HEK293 (cell line): ENCODE measurements at regions not wholly inside any gene's neighbourhood (a gene's known extent, or its start where the extent isn't known, plus 50 kb on each side); places are given as distances from the start of the nearest gene placed in this dataset.
A peak's percentile ranks its signal among the peaks of the same experiment; 100 is the strongest.
"Not testable (repeated sequence)": the region's sequence is repeated elsewhere in the genome, so short reads cannot be mapped to it uniquely, and the experiment has no call there.

Experiments
- CTCF ChIA-PET: fragments of 350-600 bp; formaldehyde crosslinking; extraction: SDS; loops from one replicate; lab custom pipeline; 2021; ENCODE audit warnings: antibody characterized with exemption; lab: Yijun Ruan, JAX
- POLR2A ChIA-PET: fragments of 300-600 bp; formaldehyde crosslinking; extraction: SDS; loops from one replicate; lab custom pipeline; 2020; ENCODE audit warnings: antibody characterized with exemption, inconsistent platforms; lab: Yijun Ruan, JAX
- H3K27ac ChIP-seq: fragments of 200-500 bp; sonication (Bioruptor generic); 2 replicates; pipeline ENCODE4 v1.5.1; 2014; ENCODE audit warnings: low read depth, low read length, control low read depth, inconsistent platforms; ENCODE audit errors: extremely low read depth
- H3K36me3 ChIP-seq, 2 experiments: fragments of 200-500 bp in 1 of 2; sonication (Bioruptor generic) in 1 of 2; 1 replicate in 1 of 2; 2 replicates in 1 of 2; pipeline ENCODE4 v1.5.1; 2014 to 2017; ENCODE audit warnings: inconsistent platforms in 2 of 2, low read length in 2 of 2; ENCODE audit not compliant: control insufficient read depth in 2 of 2, insufficient read depth in 1 of 2
- H3K4me1 ChIP-seq: fragments of 200-500 bp; sonication (Bioruptor generic); 2 replicates; pipeline ENCODE4 v1.5.1; 2014; ENCODE audit warnings: mild to moderate bottlenecking, low read length, inconsistent platforms; ENCODE audit not compliant: control insufficient read depth, insufficient read depth
- H3K4me3 ChIP-seq: 2 replicates; pipeline ENCODE4 v1.5.1; 2011; ENCODE audit warnings: low read depth, mild to moderate bottlenecking, control low read depth, low read length, moderate library complexity
- H3K9me3 ChIP-seq: fragments of 200-500 bp; sonication (Bioruptor generic); 2 replicates; pipeline ENCODE4 v1.5.1; 2014; ENCODE audit warnings: low read depth, low read length, inconsistent platforms; ENCODE audit not compliant: control insufficient read depth, insufficient read depth
- SCRT1 ChIP-seq: fragments of 450-650 bp; formaldehyde crosslinking; IDR thresholded peaks from 2 replicates; pipeline ENCODE4 v1.5.1; 2016; ENCODE audit warnings: missing biosample characterization, missing genetic modification characterization, borderline replicate concordance
- ZNF146 ChIP-seq: fragments of 450-650 bp; formaldehyde crosslinking; IDR thresholded peaks from 2 replicates; pipeline ENCODE4 v1.5.1; 2016; ENCODE audit warnings: missing biosample characterization, missing genetic modification characterization
- ZNF23 ChIP-seq: fragments of 450-650 bp; formaldehyde crosslinking; IDR thresholded peaks from 2 replicates; pipeline ENCODE4 v1.5.1; 2016; ENCODE audit warnings: missing biosample characterization, missing genetic modification characterization, borderline replicate concordance
- ZNF324 ChIP-seq: fragments of 450-650 bp; formaldehyde crosslinking; IDR thresholded peaks from 2 replicates; pipeline ENCODE4 v1.5.1; 2016; ENCODE audit warnings: missing biosample characterization, missing genetic modification characterization
- ZNF398 ChIP-seq: fragments of 450-650 bp; formaldehyde crosslinking; IDR thresholded peaks from 2 replicates; pipeline ENCODE4 v1.5.1; 2017; ENCODE audit warnings: missing biosample characterization, missing genetic modification characterization
- ZNF600 ChIP-seq: fragments of 450-650 bp; formaldehyde crosslinking; IDR thresholded peaks from 2 replicates; pipeline ENCODE4 v1.5.1; 2016; ENCODE audit warnings: missing biosample characterization, missing genetic modification characterization
- ZNF626 ChIP-seq: fragments of 450-650 bp; sonication (Bioruptor Pico); formaldehyde crosslinking; IDR thresholded peaks from 2 replicates; pipeline ENCODE4 v1.5.1; 2018; ENCODE audit warnings: missing biosample characterization, missing genetic modification characterization, inconsistent platforms
- TF ChIP-seq, protein P1 (sequence below): fragments of 450-650 bp; IDR thresholded peaks from 2 replicates; pipeline ENCODE4 v1.5.1; 2018; ENCODE audit warnings: missing biosample characterization, mild to moderate bottlenecking, missing genetic modification characterization
- TF ChIP-seq, protein P2 (sequence below): fragments of 450-650 bp; formaldehyde crosslinking; IDR thresholded peaks from 2 replicates; pipeline ENCODE4 v1.5.1; 2017; ENCODE audit warnings: missing biosample characterization, missing genetic modification characterization

DNA sequence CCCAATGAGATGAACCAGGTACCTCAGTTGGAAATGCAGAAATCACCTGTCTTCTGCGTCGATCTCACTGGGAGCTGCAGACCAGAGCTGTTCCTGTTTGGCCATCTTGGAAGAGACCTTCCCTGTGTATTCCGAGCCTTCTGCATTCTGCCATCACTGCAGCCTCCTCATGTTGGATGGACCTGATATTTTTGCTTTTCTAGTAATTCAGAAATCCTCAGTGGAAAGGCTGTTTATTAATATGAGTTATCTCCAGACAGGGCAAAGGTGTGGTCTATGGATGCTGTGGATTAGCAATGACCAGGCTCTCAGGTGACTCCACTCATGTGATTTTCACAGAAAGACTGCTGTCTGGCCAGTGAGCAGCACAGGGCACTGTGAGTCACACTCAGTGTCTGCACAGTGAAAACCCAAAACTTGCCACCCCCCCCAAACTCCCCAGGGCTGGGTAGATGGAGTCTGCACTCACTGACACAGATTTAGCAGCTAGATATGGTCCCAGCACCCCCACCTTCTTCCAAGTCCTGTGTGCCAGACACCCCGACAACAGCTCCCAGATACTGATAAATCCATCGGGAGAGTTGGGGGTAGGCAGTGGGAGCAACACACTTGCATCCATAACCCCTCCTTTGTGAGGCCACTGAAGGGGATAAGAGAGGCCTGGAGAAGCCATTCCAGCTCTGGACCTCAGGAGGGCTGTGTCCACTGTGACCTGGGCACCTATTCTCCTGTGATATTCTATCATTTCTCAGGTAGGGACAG, 75.2 kb upstream of the TOP3B start:
- no peak for TF ChIP-seq ZNF626 (tag by site-specific recombination)
- no peak for TF ChIP-seq ZNF398 (tag by site-specific recombination)
- TF ChIP-seq, protein P1, sequence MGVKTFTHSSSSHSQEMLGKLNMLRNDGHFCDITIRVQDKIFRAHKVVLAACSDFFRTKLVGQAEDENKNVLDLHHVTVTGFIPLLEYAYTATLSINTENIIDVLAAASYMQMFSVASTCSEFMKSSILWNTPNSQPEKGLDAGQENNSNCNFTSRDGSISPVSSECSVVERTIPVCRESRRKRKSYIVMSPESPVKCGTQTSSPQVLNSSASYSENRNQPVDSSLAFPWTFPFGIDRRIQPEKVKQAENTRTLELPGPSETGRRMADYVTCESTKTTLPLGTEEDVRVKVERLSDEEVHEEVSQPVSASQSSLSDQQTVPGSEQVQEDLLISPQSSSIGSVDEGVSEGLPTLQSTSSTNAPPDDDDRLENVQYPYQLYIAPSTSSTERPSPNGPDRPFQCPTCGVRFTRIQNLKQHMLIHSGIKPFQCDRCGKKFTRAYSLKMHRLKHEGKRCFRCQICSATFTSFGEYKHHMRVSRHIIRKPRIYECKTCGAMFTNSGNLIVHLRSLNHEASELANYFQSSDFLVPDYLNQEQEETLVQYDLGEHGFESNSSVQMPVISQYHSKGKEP (tag by site-specific recombination): no peak
- no peak for TF ChIP-seq ZNF600 (tag by site-specific recombination)
- TF ChIP-seq ZNF324 (tag by site-specific recombination): no peak
- TF ChIP-seq, protein P2, sequence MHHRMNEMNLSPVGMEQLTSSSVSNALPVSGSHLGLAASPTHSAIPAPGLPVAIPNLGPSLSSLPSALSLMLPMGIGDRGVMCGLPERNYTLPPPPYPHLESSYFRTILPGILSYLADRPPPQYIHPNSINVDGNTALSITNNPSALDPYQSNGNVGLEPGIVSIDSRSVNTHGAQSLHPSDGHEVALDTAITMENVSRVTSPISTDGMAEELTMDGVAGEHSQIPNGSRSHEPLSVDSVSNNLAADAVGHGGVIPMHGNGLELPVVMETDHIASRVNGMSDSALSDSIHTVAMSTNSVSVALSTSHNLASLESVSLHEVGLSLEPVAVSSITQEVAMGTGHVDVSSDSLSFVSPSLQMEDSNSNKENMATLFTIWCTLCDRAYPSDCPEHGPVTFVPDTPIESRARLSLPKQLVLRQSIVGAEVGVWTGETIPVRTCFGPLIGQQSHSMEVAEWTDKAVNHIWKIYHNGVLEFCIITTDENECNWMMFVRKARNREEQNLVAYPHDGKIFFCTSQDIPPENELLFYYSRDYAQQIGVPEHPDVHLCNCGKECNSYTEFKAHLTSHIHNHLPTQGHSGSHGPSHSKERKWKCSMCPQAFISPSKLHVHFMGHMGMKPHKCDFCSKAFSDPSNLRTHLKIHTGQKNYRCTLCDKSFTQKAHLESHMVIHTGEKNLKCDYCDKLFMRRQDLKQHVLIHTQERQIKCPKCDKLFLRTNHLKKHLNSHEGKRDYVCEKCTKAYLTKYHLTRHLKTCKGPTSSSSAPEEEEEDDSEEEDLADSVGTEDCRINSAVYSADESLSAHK (tag by site-specific recombination): no peak
- no peak for TF ChIP-seq ZNF23
- TF ChIP-seq SCRT1: no peak
- Histone ChIP-seq H3K4me1 (no peaks in the 10 kb centered on the region), H3K36me3 (no peaks in the 10 kb centered on the region), H3K4me3 (no peak overlapping the region), H3K27ac (no peak overlapping the region), H3K9me3 (no peaks in the 10 kb centered on the region)
- POLR2A ChIA-PET: no interaction called here
- CTCF ChIA-PET: interaction anchor here (0.5 to 2.1 kb wide), 8 partner anchors 9 to 561 kb away, joined by 3 to 7 read pairs (median 4); no protein-coding TSS in a partner anchor

DNA sequence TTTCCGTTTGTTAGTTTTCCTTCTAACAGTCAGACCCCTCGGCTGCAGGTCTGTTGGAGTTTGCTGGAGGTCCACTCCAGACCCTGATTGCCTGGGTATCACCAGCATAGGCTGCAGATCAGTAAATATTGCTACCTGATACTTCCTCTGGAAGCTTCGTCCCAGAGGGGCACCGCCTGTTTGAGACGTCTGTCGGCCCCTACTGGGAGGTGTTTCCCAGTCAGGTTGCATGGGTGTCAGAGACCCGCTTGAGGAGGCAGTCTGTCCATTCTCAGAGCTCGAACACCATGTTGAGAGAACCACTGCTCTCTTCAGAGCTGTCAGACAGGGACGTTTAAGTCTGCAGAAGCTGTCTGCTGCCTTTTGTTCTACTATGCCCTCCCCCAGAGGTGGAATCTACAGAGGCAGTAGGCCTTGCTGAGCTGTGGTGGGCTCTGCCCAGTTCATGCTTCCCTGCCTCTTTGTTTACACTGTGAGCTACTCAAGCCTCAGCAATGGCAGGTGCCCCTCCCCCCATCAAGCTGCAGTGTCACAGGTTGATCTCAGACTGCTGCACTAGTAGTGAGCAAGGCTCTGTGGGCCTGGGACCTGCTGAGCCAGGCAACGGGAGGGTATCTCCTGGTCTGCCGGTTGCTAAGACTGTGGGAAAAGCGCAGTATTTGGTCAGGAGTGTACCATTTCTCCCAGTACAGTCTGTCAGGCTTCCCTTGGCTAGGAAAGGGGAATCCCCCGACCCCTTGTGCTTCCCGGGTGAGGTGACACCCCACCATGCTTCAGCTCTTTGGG, 74.4 kb upstream of the TOP3B start:
- H3K27ac ChIP-seq, POLR2A ChIA-PET, H3K4me1 ChIP-seq, H3K9me3 ChIP-seq, H3K4me3 ChIP-seq, H3K36me3 ChIP-seq: not testable (repeated sequence)
- CTCF ChIA-PET: interaction anchor here (0.6 to 2.1 kb wide), 9 partner anchors 8 to 149 kb away, joined by 3 to 7 read pairs (median 3); no protein-coding TSS in a partner anchor

DNA sequence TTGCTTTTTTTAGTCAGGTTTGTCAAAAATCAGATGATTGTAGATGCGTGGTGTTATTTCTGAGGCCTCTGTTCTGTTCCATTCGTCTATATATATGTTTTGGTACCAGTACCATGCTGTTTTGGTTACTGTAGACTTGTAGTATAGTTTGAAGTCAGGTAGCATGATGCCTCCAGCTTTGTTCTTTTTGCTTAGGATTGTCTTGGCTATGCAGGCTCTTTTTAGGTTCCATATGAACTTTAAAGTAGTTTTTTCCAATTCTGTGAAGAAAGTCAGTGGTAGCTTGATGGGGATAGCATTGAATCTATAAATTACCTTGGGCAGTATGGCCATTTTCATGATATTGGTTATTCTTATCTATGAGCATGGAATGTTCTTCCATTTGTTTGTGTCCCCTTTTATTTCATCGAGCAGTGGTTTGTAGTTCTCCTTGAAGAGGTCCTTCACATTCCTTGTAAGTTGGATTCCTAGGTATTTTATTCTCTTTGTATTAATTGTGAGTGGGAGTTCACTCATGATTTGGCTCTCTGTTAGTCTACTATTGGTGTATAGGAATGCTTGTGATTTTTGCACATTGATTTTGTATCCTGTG, 70.1 kb upstream of the TOP3B start:
- POLR2A ChIA-PET, H3K9me3 ChIP-seq, H3K4me3 ChIP-seq, H3K4me1 ChIP-seq, H3K27ac ChIP-seq, H3K36me3 ChIP-seq: not testable (repeated sequence)
- CTCF ChIA-PET: interaction anchor here (0.7 to 2.5 kb wide), 3 partner anchors 9 to 337 kb away, joined by 3 to 7 read pairs (median 3); no protein-coding TSS in a partner anchor

GRCh38 chr22:22051032-22051431, 68.4 kb upstream of the TOP3B start:
- H3K9me3 ChIP-seq, H3K4me1 ChIP-seq, H3K36me3 ChIP-seq, H3K4me3 ChIP-seq, POLR2A ChIA-PET, H3K27ac ChIP-seq: not testable (repeated sequence)
- CTCF ChIA-PET: interaction anchor here (2.5 kb wide), 1 partner anchor 10 kb away, joined by 7 read pairs; no protein-coding TSS in a partner anchor
- peak; percentile 91 for TF ChIP-seq ZNF146 (tag by site-specific recombination)
